GM10266 (cell line): ENCODE measurements at regions not wholly inside any gene's neighbourhood (a gene's known extent, or its start where the extent isn't known, plus 50 kb on each side); places are given as distances from the start of the nearest gene placed in this dataset.
"Not testable (repeated sequence)": the region's sequence is repeated elsewhere in the genome, so short reads cannot be mapped to it uniquely, and the experiment has no call there.

ENCODE experiments used
- DNase-seq: peaks from one replicate; pipeline ENCODE4 v3.0.0; 2012; ENCODE audit errors: extremely low spot score
- TF ChIP-seq, protein P1 (sequence below): IDR thresholded peaks from 2 replicates; pipeline ENCODE4 v1.5.1; 2012; ENCODE audit warnings: mild to moderate bottlenecking, low read depth; ENCODE audit not compliant: control insufficient read depth, insufficient read depth; ENCODE audit errors: missing control alignments

DNA sequence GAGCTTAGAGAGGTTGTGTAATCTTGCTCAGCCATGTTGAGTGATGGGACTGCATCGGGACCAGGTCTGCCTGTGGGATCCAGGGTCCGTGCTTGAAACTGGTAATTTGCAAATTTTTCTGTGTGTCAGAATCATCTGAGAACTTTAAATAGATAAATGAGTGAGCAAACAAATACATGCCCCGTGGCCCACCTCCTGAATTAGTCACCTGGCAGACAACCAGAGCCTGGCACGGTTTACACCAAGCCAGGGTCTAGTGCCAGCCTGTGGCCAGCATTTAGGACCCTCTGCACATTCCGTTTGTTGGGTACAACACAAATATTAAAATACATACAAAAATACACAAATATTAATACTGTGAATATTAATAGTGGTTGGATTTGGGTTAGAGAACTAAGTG lies 90.6 kb upstream of the STOX2 start:
- TF ChIP-seq, protein P1, sequence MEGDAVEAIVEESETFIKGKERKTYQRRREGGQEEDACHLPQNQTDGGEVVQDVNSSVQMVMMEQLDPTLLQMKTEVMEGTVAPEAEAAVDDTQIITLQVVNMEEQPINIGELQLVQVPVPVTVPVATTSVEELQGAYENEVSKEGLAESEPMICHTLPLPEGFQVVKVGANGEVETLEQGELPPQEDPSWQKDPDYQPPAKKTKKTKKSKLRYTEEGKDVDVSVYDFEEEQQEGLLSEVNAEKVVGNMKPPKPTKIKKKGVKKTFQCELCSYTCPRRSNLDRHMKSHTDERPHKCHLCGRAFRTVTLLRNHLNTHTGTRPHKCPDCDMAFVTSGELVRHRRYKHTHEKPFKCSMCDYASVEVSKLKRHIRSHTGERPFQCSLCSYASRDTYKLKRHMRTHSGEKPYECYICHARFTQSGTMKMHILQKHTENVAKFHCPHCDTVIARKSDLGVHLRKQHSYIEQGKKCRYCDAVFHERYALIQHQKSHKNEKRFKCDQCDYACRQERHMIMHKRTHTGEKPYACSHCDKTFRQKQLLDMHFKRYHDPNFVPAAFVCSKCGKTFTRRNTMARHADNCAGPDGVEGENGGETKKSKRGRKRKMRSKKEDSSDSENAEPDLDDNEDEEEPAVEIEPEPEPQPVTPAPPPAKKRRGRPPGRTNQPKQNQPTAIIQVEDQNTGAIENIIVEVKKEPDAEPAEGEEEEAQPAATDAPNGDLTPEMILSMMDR, result no peak
- no peak for DNase-seq

DNA sequence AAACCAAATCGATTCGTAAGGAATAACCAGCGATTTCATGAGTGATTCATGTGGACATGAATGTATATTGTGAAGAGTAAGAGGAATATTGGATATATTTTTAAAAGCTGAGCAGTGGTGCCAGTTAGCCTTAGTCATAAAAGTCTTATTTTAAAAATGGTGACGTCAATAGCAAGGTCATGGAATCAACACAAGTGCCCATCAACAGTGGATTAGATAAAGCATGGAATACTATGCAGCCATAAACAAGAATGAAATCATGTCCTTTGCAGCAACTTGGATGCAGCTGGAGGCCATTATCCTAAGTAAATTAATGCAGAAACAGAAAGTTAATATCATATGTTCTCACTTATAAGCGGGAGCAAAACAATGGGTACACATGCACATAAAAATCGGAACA lies 89.0 kb upstream of the STOX2 start:
- TF ChIP-seq, protein P1, result no peak
- no peak for DNase-seq

GRCh38 chr4:183816882-183817509 lies 88.1 kb upstream of the STOX2 start:
- DNase-seq, result no peak
- TF ChIP-seq, protein P1, result no peak

DNA sequence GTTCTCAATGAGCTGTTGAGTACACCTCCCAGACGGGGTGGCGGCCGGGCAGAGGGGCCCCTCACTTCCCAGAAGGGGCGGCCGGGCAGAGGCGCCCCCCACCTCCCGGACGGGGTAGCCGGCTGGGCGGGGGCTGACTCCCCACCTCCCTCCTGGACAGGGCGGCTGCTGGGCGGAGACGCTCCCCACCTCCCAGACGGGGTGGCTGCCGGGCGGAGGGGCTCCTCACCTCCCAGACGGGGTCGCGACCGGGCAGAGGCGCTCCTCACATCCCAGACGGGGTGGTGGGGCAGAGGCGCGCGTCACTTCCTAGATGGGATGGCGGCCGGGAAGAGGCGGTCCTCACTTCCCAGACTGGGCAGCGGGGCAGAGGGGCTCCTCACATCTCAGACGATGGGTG lies 86.5 kb upstream of the STOX2 start:
- not testable (repeated sequence) for DNase-seq

DNA sequence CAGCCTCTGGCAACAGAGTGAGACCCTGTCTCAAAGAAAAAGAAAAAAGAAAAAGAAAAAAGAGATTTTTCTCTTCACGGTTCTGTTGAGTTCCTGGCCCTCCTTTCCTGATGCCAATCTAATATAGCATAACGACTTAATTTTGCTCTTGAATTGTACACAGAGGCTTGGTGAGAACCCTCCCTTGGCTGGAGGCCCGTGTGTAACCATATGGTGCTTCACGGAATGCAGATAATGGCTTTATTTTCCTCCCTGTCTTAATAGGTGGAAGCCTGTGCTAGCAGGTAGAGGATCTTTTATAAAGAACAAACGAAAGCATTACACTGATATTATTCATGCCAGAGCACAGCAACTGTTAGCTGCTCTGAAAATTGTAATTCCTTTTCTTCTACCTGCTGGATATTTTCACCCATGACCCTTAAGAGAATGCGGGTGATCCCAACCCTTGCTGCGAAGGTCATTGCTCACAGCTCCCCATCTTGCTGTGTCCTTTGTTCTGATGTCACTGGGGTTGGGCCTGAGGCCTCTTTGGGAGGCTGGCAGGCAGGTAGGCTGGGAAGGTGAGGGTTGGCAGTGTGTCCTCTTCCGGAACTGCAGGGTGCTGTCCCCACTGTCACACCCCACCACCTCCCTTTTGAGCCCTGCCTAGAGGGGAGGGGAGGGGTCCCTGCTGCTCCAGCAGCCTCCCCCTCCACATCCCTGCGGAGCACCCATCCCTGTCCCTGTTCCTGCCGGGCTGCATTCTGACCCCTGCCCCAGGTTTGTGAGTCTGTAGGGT lies 83.8 kb upstream of the STOX2 start:
- DNase-seq, result no peak
- TF ChIP-seq, protein P1, result no peak

DNA sequence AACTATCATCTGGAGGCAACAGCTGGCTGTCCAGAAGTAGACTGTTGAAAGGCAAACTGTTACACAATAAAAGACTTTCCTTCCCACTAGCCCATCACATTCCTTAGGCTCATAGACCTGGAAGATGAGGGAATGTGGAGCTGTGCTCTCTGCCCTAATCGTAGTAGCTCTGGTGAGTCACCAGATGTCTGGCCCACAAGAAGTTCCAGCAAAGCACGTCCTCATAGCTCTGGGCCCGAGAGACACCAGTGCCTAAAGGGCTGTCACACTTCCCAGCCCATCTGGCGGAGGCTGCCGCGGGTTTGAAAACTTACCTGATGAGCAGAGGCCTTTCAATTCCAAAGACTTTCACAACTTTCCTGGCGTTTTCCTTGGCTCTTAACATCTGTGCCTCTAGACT lies 81.7 kb upstream of the STOX2 start:
- DNase-seq, result no peak
- TF ChIP-seq, protein P1, result no peak

- TF ChIP-seq, protein P1, result no peak
- no peak for DNase-seq
These were observed 79.8 kb upstream of the STOX2 start for GRCh38 chr4:183825346-183825745.
